HL-60/S4 (cell line): ENCODE measurements at regions not wholly inside any gene's neighbourhood (a gene's known extent, or its start where the extent isn't known, plus 50 kb on each side); places are given as distances from the start of the nearest gene placed in this dataset.

Experiments used
- in situ Hi-C: fragments of 300-500 bp; cut with MboI; formaldehyde crosslinking; loops from 2 replicates; pipeline ENCODE4 v1.14.3; 2022; ENCODE audit warnings: low sequenced_read_pairs

- in situ Hi-C loops, result no loop called here
These were observed 137.1 kb upstream of the GAS1 start for GRCh38 chr9:87084407-87084806.

GRCh38 chr9:87085073-87085472 lies 137.8 kb upstream of the GAS1 start:
- in situ Hi-C loops, result no loop called here

- in situ Hi-C loops, result no loop called here
These were observed 138.2 kb upstream of the GAS1 start for GRCh38 chr9:87085521-87085920.

GRCh38 chr9:87086221-87086818 lies 139.0 kb upstream of the GAS1 start:
- in situ Hi-C loops, result no loop called here

GRCh38 chr9:87087197-87087596 lies 139.9 kb upstream of the GAS1 start:
- in situ Hi-C loops, result no loop called here

- in situ Hi-C loops, result no loop called here
These were observed 140.9 kb upstream of the GAS1 start for GRCh38 chr9:87088192-87088591.

GRCh38 chr9:87088621-87089365 lies 141.5 kb upstream of the GAS1 start:
- in situ Hi-C loops, result no loop called here

- in situ Hi-C loops, result no loop called here
These were observed 142.2 kb upstream of the GAS1 start for GRCh38 chr9:87089506-87089905.

GRCh38 chr9:87089929-87090328 lies 142.6 kb upstream of the GAS1 start:
- in situ Hi-C loops, result no loop called here

- in situ Hi-C loops, result no loop called here
These were observed 146.5 kb upstream of the GAS1 start for GRCh38 chr9:87093777-87094176.

- in situ Hi-C loops, result no loop called here
These were observed 148.6 kb upstream of the GAS1 start for GRCh38 chr9:87095951-87096350.

- in situ Hi-C loops, result no loop called here
These were observed 149.2 kb upstream of the GAS1 start for GRCh38 chr9:87096506-87096905.

- in situ Hi-C loops, result no loop called here
These were observed 149.9 kb upstream of the GAS1 start for GRCh38 chr9:87097238-87097637.

- in situ Hi-C loops, result no loop called here
These were observed 152.1 kb upstream of the GAS1 start for GRCh38 chr9:87099407-87099806.

GRCh38 chr9:87100001-87100400 lies 152.7 kb upstream of the GAS1 start:
- in situ Hi-C loops, result no loop called here

GRCh38 chr9:87102126-87102525 lies 154.8 kb upstream of the GAS1 start:
- in situ Hi-C loops, result no loop called here

GRCh38 chr9:87107072-87107471 lies 159.8 kb upstream of the GAS1 start:
- in situ Hi-C loops, result no loop called here

GRCh38 chr9:87108661-87109060 lies 161.4 kb upstream of the GAS1 start:
- in situ Hi-C loops, result no loop called here

GRCh38 chr9:87109231-87109631 lies 161.9 kb upstream of the GAS1 start:
- in situ Hi-C loops, result no loop called here

GRCh38 chr9:87109851-87110250 lies 162.5 kb upstream of the GAS1 start:
- in situ Hi-C loops, result no loop called here

- in situ Hi-C loops, result no loop called here
These were observed 163.7 kb upstream of the GAS1 start for GRCh38 chr9:87111010-87111409.

GRCh38 chr9:87112656-87113055 lies 165.3 kb upstream of the GAS1 start:
- in situ Hi-C loops, result no loop called here

GRCh38 chr9:87113874-87114273 lies 166.6 kb upstream of the GAS1 start:
- in situ Hi-C loops, result no loop called here
